WTC11 (cell line): ENCODE measurements at regions not wholly inside any gene's neighbourhood (a gene's known extent, or its start where the extent isn't known, plus 50 kb on each side); places are given as distances from the start of the nearest gene placed in this dataset.

Experiments
- ATAC-seq: fragments of 200-7000 bp; cut with Tn5 transposase; 2 replicates; pipeline ENCODE4 v1.10.0; 2021; ENCODE audit warnings: mild to moderate bottlenecking, moderate library complexity
- CTCF ChIA-PET: fragments of 300-600 bp; sonication (Branson Sonifier 250); formaldehyde crosslinking; loops from one replicate; lab custom pipeline; 2021; ENCODE audit warnings: antibody characterized with exemption; lab: Charles Lee
- POLR2A ChIA-PET: fragments of 350-600 bp; sonication (Branson Sonifier 250); formaldehyde crosslinking; loops from one replicate; lab custom pipeline; 2021; ENCODE audit warnings: antibody characterized with exemption; lab: Charles Lee
- DNase-seq: peaks from one replicate; pipeline ENCODE4 v3.0.0; 2021; ENCODE audit warnings: low spot score
- H3K27ac Mint-ChIP-seq: 2 replicates; pipeline ENCODE4 v1.8.0; 2021; ENCODE audit warnings: mixed read lengths
- H3K27me3 Mint-ChIP-seq: 2 replicates; pipeline ENCODE4 v1.8.0; 2021; ENCODE audit warnings: low read depth, mild to moderate bottlenecking, moderate library complexity, mixed read lengths
- H3K36me3 Mint-ChIP-seq: 2 replicates; pipeline ENCODE4 v1.8.0; 2021; ENCODE audit warnings: mixed read lengths
- H3K4me1 Mint-ChIP-seq: 2 replicates; pipeline ENCODE4 v1.8.0; 2022; ENCODE audit warnings: mixed read lengths
- H3K4me3 Mint-ChIP-seq: 2 replicates; pipeline ENCODE4 v1.8.0; 2021; ENCODE audit warnings: mild to moderate bottlenecking, moderate library complexity, mixed read lengths
- H3K9me3 Mint-ChIP-seq: 2 replicates; pipeline ENCODE4 v1.8.0; 2021; ENCODE audit warnings: mixed read lengths
- E2F5 ChIP-seq: sonication (generic); formaldehyde crosslinking; IDR thresholded peaks from 2 replicates; pipeline ENCODE4 v1.8.1; 2022; ENCODE audit warnings: mild to moderate bottlenecking, moderate library complexity, missing genetic modification reagents
- ESRRA ChIP-seq: sonication (generic); formaldehyde crosslinking; IDR thresholded peaks from 2 replicates; pipeline ENCODE4 v1.8.1; 2022; ENCODE audit warnings: mild to moderate bottlenecking, missing genetic modification reagents, borderline replicate concordance
- GRHL2 ChIP-seq: fragments of 250-450 bp; sonication (Bioruptor Pico); IDR thresholded peaks from 2 replicates; pipeline ENCODE4 v1.8.0; 2022; ENCODE audit warnings: mild to moderate bottlenecking, moderate library complexity; ENCODE audit not compliant: insufficient replicate concordance, severe bottlenecking
- MXD4 ChIP-seq: fragments of 250-450 bp; sonication (Bioruptor Pico); IDR thresholded peaks from 2 replicates; pipeline ENCODE4 v1.8.0; 2021; ENCODE audit warnings: mild to moderate bottlenecking, moderate library complexity, borderline replicate concordance
- NR2C2 ChIP-seq: sonication (generic); formaldehyde crosslinking; IDR thresholded peaks from 2 replicates; pipeline ENCODE4 v1.8.0; 2022; ENCODE audit warnings: mild to moderate bottlenecking, missing genetic modification reagents
- SMAD4 ChIP-seq: sonication (generic); formaldehyde crosslinking; IDR thresholded peaks from 2 replicates; pipeline ENCODE4 v1.8.0; 2022; ENCODE audit warnings: mild to moderate bottlenecking, missing genetic modification reagents
- SOX15 ChIP-seq: fragments of 250-450 bp; sonication (Bioruptor Pico); IDR thresholded peaks from 2 replicates; pipeline ENCODE4 v1.9.0; 2021; ENCODE audit warnings: mild to moderate bottlenecking
- TEAD1 ChIP-seq: sonication (generic); formaldehyde crosslinking; IDR thresholded peaks from 2 replicates; pipeline ENCODE4 v1.8.0; 2022; ENCODE audit warnings: mild to moderate bottlenecking, missing genetic modification reagents
- ZMAT4 ChIP-seq: fragments of 250-450 bp; sonication (Bioruptor Pico); IDR thresholded peaks from 2 replicates; pipeline ENCODE4 v1.9.0; 2021; ENCODE audit warnings: mild to moderate bottlenecking
- ZNF121 ChIP-seq: sonication (generic); formaldehyde crosslinking; IDR thresholded peaks from 2 replicates; pipeline ENCODE4 v1.8.0; 2023; ENCODE audit warnings: missing genetic modification reagents
- ZNF416 ChIP-seq: fragments of 250-450 bp; sonication (Bioruptor Pico); IDR thresholded peaks from 2 replicates; pipeline ENCODE4 v1.9.0; 2021; ENCODE audit warnings: mild to moderate bottlenecking, inconsistent platforms
- TF ChIP-seq, protein P1 (sequence below): sonication (generic); formaldehyde crosslinking; IDR thresholded peaks from 2 replicates; pipeline ENCODE4 v1.8.0; 2022; ENCODE audit warnings: mild to moderate bottlenecking, missing genetic modification reagents
- TF ChIP-seq, protein P2 (sequence below): sonication (generic); formaldehyde crosslinking; IDR thresholded peaks from 2 replicates; pipeline ENCODE4 v1.8.1; 2022; ENCODE audit warnings: mild to moderate bottlenecking, missing genetic modification reagents, moderate library complexity, borderline replicate concordance
- TF ChIP-seq, protein P3 (sequence below): sonication (generic); formaldehyde crosslinking; conservative IDR thresholded peaks from 2 replicates; pipeline ENCODE4 v1.8.1; 2022; ENCODE audit warnings: mild to moderate bottlenecking, missing genetic modification reagents
- TF ChIP-seq, protein P4 (sequence below): sonication (generic); formaldehyde crosslinking; IDR thresholded peaks from 2 replicates; pipeline ENCODE4 v1.8.0; 2022; ENCODE audit warnings: missing genetic modification reagents

GRCh38 chr18:42527766-42528165, 572.7 kb downstream of the PIK3C3 start:
- H3K9me3 Mint-ChIP-seq, result no peaks in the 10 kb centered on the region
- TF ChIP-seq E2F5 (no peak), GRHL2 (CRISPR knock-in tag) (no peak)
- TF ChIP-seq, protein P1, sequence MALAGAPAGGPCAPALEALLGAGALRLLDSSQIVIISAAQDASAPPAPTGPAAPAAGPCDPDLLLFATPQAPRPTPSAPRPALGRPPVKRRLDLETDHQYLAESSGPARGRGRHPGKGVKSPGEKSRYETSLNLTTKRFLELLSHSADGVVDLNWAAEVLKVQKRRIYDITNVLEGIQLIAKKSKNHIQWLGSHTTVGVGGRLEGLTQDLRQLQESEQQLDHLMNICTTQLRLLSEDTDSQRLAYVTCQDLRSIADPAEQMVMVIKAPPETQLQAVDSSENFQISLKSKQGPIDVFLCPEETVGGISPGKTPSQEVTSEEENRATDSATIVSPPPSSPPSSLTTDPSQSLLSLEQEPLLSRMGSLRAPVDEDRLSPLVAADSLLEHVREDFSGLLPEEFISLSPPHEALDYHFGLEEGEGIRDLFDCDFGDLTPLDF, result no peak
- TF ChIP-seq, protein P2, sequence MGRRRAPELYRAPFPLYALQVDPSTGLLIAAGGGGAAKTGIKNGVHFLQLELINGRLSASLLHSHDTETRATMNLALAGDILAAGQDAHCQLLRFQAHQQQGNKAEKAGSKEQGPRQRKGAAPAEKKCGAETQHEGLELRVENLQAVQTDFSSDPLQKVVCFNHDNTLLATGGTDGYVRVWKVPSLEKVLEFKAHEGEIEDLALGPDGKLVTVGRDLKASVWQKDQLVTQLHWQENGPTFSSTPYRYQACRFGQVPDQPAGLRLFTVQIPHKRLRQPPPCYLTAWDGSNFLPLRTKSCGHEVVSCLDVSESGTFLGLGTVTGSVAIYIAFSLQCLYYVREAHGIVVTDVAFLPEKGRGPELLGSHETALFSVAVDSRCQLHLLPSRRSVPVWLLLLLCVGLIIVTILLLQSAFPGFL (CRISPR knock-in tag), result no peak
- no peak for ATAC-seq

DNA sequence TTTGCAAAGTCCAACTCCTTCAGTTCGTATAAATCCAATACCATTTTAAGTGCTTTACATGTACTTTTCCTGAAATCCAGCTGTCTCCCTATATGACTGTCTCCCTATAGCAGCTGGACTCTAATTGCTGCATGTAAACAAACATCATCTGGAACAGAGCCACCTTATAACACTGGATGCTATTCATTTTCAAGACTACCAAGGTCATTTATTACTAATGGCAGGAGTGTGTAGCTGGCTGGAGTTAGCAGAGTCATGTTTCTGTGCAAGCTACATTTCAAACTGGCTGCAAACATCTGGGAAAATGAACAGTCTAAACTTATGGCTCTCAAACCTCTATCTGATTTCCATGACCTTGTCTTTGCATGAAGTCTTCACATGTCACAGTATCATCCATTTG, 575.2 kb downstream of the PIK3C3 start:
- no peaks in the 10 kb centered on the region for H3K27me3 Mint-ChIP-seq
- CTCF ChIA-PET, result no interaction called here
- TF ChIP-seq NR2C2 (CRISPR knock-in tag) (no peak), MXD4 (CRISPR knock-in tag) (no peak), ZNF121 (no peak), SOX15 (CRISPR knock-in tag) (no peak), ZNF416 (CRISPR knock-in tag) (no peak), ESRRA (no peak), SMAD4 (CRISPR knock-in tag) (no peak), ZMAT4 (CRISPR knock-in tag) (no peak)
- TF ChIP-seq, protein P3, sequence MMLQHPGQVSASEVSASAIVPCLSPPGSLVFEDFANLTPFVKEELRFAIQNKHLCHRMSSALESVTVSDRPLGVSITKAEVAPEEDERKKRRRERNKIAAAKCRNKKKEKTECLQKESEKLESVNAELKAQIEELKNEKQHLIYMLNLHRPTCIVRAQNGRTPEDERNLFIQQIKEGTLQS (CRISPR knock-in tag), result no peak
- TF ChIP-seq, protein P4, sequence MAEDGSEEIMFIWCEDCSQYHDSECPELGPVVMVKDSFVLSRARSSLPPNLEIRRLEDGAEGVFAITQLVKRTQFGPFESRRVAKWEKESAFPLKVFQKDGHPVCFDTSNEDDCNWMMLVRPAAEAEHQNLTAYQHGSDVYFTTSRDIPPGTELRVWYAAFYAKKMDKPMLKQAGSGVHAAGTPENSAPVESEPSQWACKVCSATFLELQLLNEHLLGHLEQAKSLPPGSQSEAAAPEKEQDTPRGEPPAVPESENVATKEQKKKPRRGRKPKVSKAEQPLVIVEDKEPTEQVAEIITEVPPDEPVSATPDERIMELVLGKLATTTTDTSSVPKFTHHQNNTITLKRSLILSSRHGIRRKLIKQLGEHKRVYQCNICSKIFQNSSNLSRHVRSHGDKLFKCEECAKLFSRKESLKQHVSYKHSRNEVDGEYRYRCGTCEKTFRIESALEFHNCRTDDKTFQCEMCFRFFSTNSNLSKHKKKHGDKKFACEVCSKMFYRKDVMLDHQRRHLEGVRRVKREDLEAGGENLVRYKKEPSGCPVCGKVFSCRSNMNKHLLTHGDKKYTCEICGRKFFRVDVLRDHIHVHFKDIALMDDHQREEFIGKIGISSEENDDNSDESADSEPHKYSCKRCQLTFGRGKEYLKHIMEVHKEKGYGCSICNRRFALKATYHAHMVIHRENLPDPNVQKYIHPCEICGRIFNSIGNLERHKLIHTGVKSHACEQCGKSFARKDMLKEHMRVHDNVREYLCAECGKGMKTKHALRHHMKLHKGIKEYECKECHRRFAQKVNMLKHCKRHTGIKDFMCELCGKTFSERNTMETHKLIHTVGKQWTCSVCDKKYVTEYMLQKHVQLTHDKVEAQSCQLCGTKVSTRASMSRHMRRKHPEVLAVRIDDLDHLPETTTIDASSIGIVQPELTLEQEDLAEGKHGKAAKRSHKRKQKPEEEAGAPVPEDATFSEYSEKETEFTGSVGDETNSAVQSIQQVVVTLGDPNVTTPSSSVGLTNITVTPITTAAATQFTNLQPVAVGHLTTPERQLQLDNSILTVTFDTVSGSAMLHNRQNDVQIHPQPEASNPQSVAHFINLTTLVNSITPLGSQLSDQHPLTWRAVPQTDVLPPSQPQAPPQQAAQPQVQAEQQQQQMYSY (CRISPR knock-in tag), result no peak
- DNase-seq (no peak), ATAC-seq (no peak)
- no peaks in the 10 kb centered on the region for H3K36me3 Mint-ChIP-seq
- H3K9me3 Mint-ChIP-seq, result no peaks in the 10 kb centered on the region
- H3K27ac Mint-ChIP-seq, result no peak overlapping the region
- no peak overlapping the region for H3K4me3 Mint-ChIP-seq
- H3K4me1 Mint-ChIP-seq, result no peaks in the 10 kb centered on the region
- POLR2A ChIA-PET, result interaction anchor here (1.0 kb wide), 1 partner anchor 40 kb away, joined by 3 read pairs; no protein-coding TSS in a partner anchor

More at GRCh38 chr18:42527766-42528165, 572.7 kb downstream of the PIK3C3 start:
- H3K4me1 Mint-ChIP-seq, result no peaks in the 10 kb centered on the region
- no peak overlapping the region for H3K4me3 Mint-ChIP-seq
- no peaks in the 10 kb centered on the region for H3K36me3 Mint-ChIP-seq
- no peak overlapping the region for H3K27ac Mint-ChIP-seq
- POLR2A ChIA-PET, result no interaction called here
- no peak for DNase-seq
- H3K27me3 Mint-ChIP-seq, result no peaks in the 10 kb centered on the region
- CTCF ChIA-PET, result no interaction called here

DNA sequence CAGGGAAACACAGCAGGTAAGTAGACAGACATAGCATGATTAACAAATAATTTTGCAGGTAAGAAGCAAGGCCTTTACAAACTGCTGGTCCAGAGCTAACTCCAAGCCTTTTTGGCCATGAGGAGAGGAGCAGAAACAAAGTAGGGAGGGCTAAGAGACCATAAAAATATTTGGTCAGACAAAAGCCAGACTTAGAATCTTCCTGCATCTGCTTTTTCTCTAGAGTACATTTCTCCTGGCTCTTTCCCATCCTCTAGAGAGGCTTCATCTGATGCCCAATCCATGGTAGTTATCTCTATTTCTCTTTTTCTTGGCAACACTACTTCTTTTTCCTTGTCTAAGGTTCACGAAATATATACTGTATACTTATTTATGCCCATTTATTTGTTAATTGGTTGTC, 577.1 kb downstream of the PIK3C3 start:
- DNase-seq (no peak), ATAC-seq (no peak)
- Mint-ChIP-seq H3K4me1 (no peaks in the 10 kb centered on the region), H3K27ac (no peak overlapping the region), H3K36me3 (no peaks in the 10 kb centered on the region), H3K27me3 (no peaks in the 10 kb centered on the region), H3K9me3 (no peaks in the 10 kb centered on the region), H3K4me3 (no peak overlapping the region)
- CTCF ChIA-PET, result no interaction called here
- TF ChIP-seq TEAD1 (CRISPR knock-in tag), result no peak
- TF ChIP-seq, all 79 proteins: peak for 0
- POLR2A ChIA-PET, result no interaction called here
